ENCODE measurements at regions not wholly inside any gene's neighbourhood (a gene's known extent, or its start where the extent isn't known, plus 50 kb on each side); places are given as distances from the start of the nearest gene placed in this dataset.

- TF ChIP-seq JUND (IDR thresholded peaks at IDR 0.05; ENCODE audit: low read length) (no peak), ASH2L (IDR thresholded peaks at IDR 0.05; ENCODE audit: low read length) (no peak), RAD21 (IDR thresholded peaks at IDR 0.05 in 1 of 2, conservative IDR thresholded peaks at IDR 0.05 in 1 of 2; ENCODE audit: low read depth in 2 of 2, low read length in 2 of 2) (no peak), SP1 (IDR thresholded peaks at IDR 0.05; ENCODE audit: low read depth, low read length) (no peak), MAFK (IDR thresholded peaks at IDR 0.05; ENCODE audit: low read depth, low read length) (no peak), USF2 (IDR thresholded peaks at IDR 0.05; ENCODE audit: low read length) (no peak), EP300 (IDR thresholded peaks at IDR 0.05; ENCODE audit: borderline replicate concordance in 1 of 2, low read depth in 2 of 2, low read length in 2 of 2) (no peak), CTCF (IDR thresholded peaks at IDR 0.05; ENCODE audit: control extremely low read depth in 1 of 3, insufficient read depth in 1 of 3, low read depth in 1 of 3, low read length in 3 of 3) (no peak), POLR2A (IDR thresholded peaks at IDR 0.05; ENCODE audit: control extremely low read depth in 1 of 2, low read depth in 2 of 2, low read length in 2 of 2) (no peak), POLR2AphosphoS5 (IDR thresholded peaks at IDR 0.05; ENCODE audit: low read depth, low read length) (no peak), BRCA1 (IDR thresholded peaks at IDR 0.05; ENCODE audit: low read depth, low read length) (no peak), YY1 (IDR thresholded peaks at IDR 0.05; ENCODE audit: low read depth, low read length) (no peak), NANOG (IDR thresholded peaks at IDR 0.05; ENCODE audit: insufficient read depth, low read depth, low read length, poor library complexity, severe bottlenecking) (no peak), CEBPB (IDR thresholded peaks at IDR 0.05; ENCODE audit: low read depth, low read length) (no peak)
These were observed 390.9 kb downstream of the CDH7 start for GRCh38 chr18:66141716-66142115.
